Fibroblast of skin of scalp (primary cell): ENCODE measurements at regions not wholly inside any gene's neighbourhood (a gene's known extent, or its start where the extent isn't known, plus 50 kb on each side); places are given as distances from the start of the nearest gene placed in this dataset.

ENCODE experiments used
- DNase-seq: peaks from one replicate; pipeline ENCODE4 v3.0.0-alpha.2; 2013

DNA sequence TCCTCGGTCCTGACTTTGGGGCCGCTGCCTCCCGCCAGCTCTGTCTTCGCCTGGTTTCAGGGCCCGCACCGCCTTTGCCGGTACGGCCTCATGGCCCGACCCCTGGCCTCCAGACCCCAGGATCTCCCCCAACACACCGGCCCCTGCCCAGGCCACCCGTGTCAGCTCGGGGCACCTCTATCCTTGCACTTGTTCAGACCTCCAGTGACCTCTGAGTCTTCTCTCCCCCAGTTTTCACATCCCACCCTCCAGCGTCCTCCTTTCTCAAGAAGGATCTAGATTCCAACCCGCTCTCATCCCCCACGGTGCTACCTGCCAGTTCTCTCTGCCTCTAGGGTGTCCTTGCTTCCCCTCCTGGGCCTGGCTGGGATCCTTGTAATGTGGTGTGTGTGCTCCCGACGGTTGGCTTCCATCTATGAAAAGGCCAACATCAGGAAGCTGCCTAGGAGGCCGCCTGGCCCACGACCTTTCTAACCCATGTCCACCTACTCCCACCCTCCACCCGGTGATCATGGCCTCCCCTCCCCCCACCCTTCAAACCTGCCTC lies 61.1 kb downstream of the SPATA31C2 start:
- no peak for DNase-seq

DNA sequence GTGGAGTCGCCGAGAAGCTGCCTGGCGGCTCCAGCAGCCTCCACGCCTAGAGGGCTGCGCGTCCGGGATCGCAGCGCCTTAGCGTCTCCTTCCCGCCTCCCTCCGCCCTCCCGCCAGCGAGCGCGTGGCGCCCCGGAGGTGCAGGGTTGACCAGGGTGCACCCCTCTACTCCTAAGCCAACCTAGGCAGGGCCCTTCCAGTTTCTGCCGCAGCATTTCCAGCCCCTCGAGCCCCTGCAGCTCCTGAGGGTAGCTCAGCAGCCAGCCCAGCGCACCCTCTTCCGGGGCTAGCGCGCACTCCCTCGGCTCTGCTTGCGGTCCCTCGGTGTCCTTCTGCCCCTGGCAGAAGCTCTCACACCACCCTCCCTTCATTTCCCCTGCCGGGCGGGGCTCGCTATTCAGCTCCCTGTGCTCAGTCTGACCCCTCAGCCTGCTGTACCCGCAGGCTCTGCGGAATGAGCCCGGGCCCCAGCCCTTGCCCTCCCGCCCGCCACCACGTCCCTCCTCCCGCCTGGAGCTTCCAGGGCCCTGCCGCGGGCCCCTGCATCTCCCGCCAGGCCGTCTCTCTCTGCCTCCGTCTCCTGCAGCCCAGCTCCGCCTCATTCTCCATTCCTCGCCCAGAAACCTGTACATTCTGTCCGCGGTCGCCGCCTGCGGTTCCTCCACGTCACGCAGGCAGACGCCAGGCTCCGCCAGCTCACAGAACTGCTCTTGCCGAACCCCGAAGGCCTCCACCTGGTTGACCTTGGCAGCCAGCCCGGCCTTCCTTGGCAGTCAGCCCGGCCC lies 61.8 kb downstream of the SPATA31C2 start:
- DNase-seq = peak; percentile 60

DNA sequence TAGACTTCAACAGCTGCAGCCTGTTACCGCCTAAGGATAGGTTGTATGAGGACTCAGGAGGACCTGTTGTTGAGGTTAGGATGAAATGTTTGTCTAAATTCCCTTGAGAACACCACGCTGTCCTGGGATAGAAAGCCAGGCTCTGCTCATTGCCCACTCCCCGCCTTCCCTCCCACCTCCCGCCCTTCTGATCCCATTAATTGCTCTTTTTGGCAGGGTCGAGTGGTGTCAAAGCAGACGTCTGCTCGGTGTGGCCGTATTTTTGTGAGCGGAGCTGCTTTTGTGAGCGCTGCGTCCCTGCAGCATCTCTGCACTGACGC lies 62.3 kb downstream of the SPATA31C2 start:
- DNase-seq = no peak

DNA sequence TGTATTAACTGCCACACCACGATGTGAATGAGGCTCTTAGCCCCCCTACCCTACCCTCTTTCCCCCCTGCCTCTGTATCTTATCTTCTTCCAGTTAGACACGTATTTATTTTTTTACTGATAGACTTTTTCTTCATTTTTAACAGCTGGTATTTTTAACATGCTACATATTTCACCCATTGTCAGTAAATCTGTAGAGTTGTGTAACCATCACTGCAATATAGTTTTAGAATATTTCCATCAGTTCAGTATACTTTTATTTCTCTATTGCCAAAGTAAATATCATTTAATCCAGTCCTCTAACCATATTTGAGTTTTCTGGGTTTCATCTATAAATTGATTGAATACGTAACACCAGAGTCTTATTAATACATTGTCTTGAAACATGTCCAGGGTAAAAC lies 62.8 kb downstream of the SPATA31C2 start:
- no peak for DNase-seq

DNA sequence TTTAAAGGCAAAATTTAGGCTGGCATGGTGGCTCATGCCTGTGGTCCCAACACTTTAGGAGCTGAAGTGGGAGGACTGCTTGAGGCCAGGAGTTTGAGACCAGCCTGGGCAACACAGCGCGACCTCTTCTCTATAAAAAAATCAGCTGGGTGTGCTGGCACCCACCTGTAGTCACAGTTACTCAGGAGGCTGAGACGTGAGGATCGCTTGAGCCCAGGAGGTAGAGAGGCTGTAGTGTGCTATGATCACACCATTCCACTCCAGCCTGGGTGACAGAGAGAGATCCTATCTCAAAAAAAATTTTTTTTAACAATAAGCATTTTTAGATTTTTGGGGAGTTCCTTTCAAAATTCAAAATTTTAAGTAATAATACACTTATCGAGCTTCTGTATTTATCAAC lies 63.3 kb downstream of the SPATA31C2 start:
- no peak for DNase-seq

DNA sequence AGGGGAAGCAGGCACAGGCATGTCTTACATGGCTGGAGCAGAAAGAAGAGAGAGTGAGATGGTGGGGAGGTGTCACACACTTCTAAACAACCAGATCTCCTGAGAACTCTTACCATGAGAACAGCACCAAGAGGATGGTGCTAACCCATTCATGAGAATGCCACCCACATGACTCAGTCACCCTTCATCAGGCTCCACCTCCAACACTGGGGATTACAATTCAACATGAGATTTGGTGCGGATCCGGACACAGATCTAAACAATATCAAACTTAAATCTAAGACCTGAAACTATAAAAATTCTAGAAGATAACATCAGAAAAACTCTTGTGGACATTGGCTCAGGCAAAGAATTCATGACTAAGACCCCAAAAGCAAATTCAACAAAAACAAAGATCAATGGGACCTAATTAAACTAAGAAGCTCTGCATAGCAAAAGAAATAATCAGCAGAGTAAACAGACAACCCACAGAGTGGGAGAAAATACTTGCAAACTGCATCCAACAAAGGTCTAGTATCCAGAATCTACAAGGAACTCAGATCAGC lies 65.4 kb downstream of the SPATA31C2 start:
- no peak for DNase-seq

DNA sequence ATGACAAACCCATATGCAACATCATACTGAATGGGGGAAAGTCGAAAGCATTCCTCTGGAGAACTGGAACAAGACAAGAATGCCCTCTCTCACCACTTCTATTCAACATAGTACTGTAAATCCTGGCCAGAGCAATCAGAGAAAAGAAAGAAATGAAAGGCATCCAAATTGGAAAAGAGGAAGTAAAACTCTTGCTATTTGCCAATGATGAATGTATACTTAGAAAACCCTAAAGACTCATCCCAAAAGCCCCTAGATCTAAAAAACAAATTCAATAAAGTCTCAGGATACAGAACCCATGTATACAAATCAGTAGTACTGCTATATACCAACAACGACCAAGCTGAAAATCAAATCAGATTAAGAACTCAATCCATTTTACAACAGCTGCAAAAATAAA lies 66.9 kb downstream of the SPATA31C2 start:
- DNase-seq = no peak

DNA sequence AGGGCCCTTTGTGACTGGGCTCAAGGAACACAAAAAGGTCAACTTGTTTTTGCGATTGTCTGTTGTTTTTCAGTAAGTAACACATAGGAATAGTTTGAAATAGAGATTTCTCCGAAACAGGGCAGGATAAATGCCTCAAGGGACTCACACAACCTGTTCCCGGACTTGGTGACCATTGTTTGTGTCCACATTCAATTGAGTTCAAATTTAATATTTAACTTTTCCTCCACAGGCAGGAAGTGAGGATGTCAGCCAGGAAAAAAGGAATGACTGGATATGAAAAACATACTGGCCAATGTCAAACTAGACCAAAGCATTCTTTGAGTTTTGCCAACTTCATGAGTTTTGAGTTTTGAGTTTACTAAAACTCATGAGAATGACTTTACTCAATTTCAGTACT lies 72.7 kb downstream of the SPATA31C2 start:
- no peak for DNase-seq

DNA sequence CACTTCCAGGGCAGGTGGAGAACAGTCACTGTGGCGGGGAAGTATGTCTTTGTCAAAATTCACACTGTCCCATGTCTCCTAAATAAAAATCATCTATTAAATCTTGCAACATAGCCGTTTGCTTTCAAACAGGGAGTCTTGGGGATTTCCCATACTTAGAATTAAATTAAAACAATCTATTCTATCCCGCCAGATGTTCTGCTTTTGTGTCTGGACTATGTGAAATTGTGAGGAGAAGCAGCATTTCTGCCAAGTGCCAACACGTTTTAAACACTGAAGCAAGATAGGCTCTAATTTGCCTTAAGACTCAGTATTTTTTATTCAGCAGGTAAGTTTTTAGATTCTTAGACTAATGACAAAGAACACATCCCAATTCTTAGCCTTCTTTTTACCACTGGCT lies 73.7 kb downstream of the SPATA31C2 start:
- DNase-seq = no peak

DNA sequence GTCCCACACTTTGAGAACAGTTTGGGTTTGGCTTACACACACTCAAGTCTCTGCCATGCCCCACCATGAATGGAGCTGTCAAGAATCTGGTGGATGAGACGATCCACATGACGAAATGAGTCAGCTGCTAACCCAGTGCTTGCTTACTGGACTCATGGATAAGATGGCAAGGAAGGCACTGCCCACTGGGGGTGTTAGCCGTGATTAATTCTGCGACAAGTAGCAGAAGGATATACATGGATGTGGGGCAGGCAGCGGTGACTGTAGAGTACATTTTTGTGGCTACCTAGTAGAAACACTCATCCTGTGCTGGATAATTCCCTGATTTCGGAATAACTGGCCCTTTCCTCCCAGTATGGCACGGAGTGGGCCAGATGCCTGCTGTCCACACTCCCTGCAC lies 77.5 kb downstream of the SPATA31C2 start:
- DNase-seq = no peak

DNA sequence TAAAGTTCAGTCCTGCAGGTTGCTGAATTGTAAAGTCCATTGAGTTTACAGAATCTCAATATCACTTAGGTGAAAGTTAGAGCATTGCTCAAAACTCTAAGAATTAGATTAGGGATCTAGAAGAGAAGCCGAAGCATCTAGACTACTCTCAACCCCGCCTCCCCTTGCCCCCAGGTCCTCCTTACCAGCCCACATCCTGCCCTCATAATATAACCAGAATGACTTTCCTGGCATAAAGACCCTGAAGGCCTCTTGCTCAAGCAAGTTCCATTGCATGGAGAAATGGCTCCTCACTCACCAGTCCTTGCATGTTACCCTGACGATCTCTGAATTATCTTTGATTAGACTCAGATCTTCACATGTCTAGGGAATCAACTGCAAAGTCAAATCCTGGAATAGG lies 78.8 kb downstream of the SPATA31C2 start:
- no peak for DNase-seq

DNA sequence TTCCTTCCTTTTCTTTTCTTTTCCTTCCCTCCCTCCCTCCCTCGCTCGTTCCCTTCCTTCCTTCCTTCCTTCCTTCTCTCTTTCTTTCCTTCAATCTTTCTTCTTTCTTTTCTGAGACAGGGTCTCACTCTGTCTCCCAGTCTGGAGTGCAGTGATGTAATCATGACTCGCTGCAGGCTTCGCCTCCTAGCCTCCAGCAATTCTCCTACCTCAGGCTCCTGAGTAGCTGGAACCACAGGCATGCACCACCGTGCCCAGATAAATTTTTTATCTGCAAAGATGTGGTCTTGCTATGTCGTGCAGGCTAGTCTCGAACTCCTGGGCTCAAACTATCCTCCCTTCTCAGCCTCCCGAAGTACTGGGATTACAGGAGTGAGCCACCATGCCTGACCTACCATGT lies 81.4 kb downstream of the SPATA31C2 start:
- peak; percentile 41 for DNase-seq

DNA sequence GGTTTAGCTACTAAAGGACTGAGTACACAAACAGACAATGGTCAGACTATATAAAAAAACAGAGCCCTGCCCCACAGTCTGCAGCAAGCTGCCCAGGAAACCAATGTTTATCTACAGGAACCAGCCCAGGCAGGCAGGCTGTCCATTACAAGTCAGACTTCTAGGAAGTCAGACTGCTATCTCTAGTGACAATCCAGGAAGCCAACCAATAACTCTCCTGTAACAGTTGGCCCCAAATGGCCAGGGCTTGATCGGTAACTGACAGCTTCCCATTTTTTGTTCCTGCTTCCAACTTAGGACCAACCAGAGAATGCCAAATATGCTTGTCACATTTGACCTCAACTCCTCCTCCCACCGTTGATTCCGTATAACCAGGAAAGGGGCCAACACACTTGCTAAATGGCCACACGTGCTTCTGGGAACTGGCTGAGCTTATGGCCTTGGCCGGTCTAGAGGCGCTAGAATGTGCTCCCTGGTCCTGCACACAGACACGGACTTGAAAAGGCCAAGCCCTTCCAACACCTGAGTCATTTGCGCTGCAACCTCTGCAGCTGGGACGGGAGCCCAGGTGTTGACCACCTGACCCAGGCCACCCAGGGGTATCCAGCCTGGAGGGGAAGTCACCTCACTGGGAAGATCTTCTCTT lies 79.6 kb upstream of the CDK20 start:
- no peak for DNase-seq

DNA sequence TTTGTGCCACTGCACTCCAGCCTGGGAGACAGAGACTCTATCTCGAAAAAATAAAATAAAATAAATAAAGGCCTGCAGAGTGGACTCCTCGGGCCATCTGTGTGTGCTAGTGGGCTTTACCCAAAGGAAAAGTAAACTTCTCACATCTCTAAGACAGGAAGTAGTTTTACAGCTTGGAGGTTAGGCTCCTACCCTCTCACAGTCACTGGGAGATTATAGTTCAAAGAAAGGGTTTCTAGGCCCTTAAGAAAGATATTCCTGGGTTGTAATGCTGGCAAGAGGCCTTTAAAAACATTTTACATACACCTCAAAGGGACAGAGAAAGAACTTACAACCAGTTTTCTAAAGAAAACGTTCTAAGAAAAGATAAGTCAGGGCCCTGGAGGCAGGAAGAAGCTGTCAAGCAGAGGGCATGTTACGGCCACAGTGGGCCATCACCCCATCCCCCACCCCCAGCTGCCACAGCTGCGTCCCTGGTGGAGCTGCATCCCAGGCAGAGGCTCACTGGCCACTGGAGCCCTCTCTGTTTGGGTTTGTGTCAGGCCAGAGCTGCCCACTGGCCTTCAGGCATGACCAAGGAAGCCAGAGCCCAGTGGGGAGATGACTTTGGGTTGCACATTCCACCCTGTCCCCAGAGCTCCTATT lies 78.1 kb upstream of the CDK20 start:
- DNase-seq = no peak

DNA sequence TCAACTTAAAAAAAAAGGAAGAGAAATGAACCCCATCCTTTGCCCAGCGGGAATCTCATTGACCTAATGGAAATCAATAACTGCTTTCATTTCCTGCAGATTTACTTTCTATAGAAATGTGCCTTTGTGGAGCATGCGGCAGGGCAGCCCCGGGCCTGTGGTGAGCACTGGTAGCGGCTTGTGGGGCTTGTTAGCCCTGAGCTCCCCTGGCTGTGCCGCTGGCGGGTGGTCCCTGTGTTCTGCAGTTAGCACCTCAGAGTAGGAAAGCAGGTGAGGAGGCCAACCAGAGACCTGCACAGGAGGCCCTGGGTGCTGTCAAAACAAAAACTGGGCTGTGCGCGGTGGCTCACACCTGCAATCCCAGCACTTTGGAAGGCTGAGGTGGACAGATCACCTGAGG lies 76.8 kb upstream of the CDK20 start:
- no peak for DNase-seq

DNA sequence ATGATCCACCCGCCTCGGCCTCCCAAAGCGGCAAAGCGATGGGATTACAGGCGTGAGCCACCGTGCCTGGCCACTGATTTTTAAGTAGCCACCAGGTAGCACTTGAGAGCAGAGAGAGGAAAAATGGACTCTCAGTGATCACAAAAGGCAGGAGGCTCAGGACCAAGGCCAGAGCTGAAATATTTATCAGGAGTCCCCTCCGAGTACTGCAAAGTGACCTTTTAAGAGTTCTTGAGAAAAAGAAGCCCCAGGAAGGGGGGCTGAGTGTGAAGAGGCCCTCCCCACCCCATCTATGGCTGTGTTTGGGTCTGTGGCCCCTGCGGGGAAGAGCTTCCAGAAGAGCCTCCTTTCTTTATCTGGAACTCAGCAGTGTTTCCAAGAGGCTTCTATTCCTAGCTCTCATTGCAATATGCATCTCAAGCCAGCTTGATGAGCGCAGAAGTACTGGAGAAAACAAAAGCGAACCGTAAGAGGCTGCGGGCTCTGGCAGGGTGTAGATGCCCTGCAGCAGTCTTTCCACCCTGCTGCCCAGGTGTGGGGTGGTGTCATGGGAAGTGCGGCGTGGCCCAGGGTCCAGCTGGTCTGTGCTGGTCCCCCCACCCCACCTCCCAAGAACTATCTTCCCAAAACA lies 75.5 kb upstream of the CDK20 start:
- no peak for DNase-seq

DNA sequence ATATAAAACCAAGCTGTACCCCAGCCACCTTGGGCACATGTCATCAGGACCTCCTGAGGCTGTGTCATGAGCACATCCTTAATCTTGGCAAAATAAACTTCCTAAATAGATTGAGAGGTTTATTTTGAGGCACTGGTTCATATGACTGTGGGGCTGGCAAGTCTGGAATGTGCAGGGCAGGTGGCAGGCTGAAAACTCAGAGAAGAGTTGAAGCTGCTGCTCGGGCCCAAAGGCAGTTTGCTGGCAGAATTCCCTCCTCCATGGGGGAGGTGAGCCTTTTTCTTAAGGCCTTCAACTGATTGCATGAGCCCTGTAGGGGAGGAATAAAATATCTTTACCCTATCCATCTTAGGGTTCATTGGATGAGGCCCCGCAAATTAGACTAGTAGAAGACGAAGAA lies 72.2 kb upstream of the CDK20 start:
- DNase-seq = no peak

DNA sequence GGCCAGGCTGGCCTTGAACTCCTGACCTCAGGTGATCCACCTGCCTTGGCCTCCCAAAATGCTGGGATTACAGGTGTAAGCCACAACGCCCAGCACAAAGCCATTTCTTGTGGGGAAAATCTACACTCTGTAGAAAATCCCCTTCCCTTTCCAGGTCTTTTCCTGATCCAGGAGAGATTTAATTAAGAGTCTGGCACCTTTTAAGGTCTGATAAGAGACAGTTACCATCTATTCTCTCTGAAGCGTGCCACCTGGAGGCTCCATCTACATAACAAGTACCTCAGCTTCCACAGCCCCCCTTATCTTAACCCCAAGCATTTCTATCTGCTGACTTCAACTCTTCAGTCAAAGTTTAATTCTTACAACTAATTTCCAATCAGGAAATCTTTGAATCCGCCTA lies 71.4 kb upstream of the CDK20 start:
- DNase-seq = no peak

DNA sequence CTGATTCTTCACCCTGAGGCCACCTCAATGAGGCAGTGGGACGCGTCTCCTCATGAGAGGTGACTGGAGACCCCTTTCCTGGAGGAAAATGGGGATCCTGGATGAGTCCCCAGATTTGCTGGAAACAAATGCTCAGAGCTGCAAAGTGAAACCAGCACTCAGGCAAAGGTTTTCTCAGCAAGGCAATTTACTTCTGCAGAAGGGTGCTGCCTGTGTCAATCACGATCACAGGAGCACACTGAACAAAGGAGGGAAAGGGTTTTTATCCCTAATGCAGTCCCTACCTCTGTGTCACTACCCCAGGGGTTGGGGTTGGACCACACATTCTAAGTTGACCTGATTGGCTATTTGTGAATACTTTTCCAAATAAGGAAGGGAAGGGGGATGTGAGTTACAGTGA lies 69.9 kb upstream of the CDK20 start:
- no peak for DNase-seq

DNA sequence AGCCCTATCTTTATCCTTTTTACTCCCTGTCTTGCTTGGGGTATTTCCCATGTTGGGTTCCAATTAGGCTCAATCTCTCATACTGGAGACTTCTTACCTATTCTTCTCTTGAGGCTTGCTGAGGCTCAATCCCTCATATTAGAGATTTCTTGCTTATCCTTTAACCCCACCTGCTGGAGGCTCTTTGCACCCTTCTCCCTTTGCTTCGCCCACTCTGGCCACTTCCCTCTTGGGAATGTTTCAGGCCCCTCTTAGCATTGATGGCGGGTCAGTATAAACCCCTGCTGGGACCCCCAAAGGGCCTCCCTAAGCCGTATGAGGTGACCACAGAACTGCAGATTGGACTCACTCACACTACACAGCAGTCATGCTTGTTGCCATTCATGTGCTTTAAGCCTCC lies 69.3 kb upstream of the CDK20 start:
- no peak for DNase-seq

DNA sequence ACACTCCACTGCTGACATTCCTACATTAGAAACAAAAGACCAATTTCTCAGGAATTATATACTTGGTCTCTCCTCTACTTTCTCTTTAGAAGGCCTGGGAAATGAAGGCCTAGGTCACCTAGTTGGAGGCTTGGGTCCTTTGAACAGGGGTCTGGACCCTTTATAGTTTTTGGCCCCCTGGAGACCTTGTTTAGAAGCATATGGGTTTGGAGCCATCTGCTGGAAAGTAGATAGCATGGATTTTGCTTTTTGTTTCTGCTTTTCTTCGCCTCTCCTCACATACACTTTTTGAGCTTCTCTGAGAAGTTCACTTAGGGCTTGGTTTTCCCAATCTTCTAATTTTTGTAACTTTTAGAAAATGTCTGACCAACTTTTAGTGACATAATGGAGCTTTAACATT lies 67.1 kb upstream of the CDK20 start:
- no peak for DNase-seq

DNA sequence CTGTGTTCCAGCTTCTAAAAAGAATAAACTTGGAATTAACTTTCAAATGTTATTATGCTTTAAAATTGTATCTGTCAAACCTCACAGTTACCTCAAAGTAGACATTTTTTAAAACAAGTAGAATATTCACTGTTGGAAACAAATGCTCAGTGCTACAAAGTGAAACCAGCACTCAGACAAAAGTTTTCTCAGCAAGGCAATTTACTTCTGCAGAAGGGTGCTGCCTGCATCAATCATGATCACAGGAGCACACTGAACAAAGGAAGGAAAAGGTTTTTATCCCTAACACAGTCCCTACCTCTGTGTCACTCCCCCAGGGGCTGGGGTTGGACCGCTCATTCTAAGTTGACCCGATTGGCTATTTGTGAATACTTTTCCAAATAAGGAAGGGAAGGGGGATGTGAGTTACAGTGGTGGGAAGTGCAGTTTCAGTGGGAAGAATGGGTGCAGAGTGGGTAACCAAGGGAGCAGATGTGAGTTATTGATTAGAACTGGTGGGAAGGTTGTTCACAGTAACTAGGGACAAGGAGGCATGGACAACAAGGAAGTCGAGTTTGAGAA lies 63.0 kb upstream of the CDK20 start:
- DNase-seq = no peak

DNA sequence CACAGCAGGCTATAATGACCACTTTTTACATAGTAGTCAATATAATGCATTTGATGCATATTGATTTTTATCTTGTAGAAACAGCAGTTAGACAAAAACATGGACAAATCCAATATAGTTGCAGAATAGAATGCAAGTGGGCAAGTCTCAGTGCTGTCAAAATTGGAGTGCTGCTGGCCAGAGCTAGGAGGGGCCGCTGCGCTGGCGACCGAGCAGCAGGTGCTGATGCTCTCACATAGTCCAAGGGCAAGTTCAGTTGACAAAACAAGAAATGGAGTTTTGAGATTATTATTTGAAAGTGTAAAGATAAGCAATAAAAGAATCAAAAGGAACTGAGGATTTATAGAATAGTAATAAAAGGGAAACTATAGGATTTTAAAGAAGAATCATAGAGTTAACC lies 60.6 kb upstream of the CDK20 start:
- no peak for DNase-seq
